ENCODE measurements at regions not wholly inside any gene's neighbourhood (a gene's known extent, or its start where the extent isn't known, plus 50 kb on each side); places are given as distances from the start of the nearest gene placed in this dataset.

GRCh38 chr2:181364492-181365170 lies 92.6 kb upstream of the ITGA4 start:
- TF ChIP-seq CTCF (IDR thresholded peaks at IDR 0.05; ENCODE audit: borderline replicate concordance, insufficient read depth, low read depth, low read length), result no peak
- no peak overlapping the region for H3K4me3 ChIP-seq (ENCODE audit: low read depth, low read length)

- no peak overlapping the region for H3K4me3 ChIP-seq (ENCODE audit: low read depth, low read length)
- no peak for TF ChIP-seq CTCF (IDR thresholded peaks at IDR 0.05; ENCODE audit: borderline replicate concordance, insufficient read depth, low read depth, low read length)
Measured at GRCh38 chr2:181366675-181367175, 90.5 kb upstream of the ITGA4 start.

- no peak overlapping the region for H3K4me3 ChIP-seq (ENCODE audit: low read depth, low read length)
- no peak for TF ChIP-seq CTCF (IDR thresholded peaks at IDR 0.05; ENCODE audit: borderline replicate concordance, insufficient read depth, low read depth, low read length)
Measured at GRCh38 chr2:181367411-181367810, 89.8 kb upstream of the ITGA4 start.

- TF ChIP-seq CTCF (IDR thresholded peaks at IDR 0.05; ENCODE audit: borderline replicate concordance, insufficient read depth, low read depth, low read length), result no peak
- H3K4me3 ChIP-seq (ENCODE audit: low read depth, low read length), result no peak overlapping the region
Measured at GRCh38 chr2:181367906-181368435, 89.2 kb upstream of the ITGA4 start.

- no peak for TF ChIP-seq CTCF (IDR thresholded peaks at IDR 0.05; ENCODE audit: borderline replicate concordance, insufficient read depth, low read depth, low read length)
- H3K4me3 ChIP-seq (ENCODE audit: low read depth, low read length), result no peak overlapping the region
Measured at GRCh38 chr2:181370126-181370525, 87.1 kb upstream of the ITGA4 start.

GRCh38 chr2:181371195-181371594 lies 86.0 kb upstream of the ITGA4 start:
- no peak overlapping the region for H3K4me3 ChIP-seq (ENCODE audit: low read depth, low read length)
- TF ChIP-seq CTCF (IDR thresholded peaks at IDR 0.05; ENCODE audit: borderline replicate concordance, insufficient read depth, low read depth, low read length), result no peak

Measured in GM12875 (cell line).